Kidney (tissue), 13 donors: ENCODE measurements at regions not wholly inside any gene's neighbourhood (a gene's known extent, or its start where the extent isn't known, plus 50 kb on each side); places are given as distances from the start of the nearest gene placed in this dataset. TPM values are rescaled to one million over a fixed set of nuclear protein-coding genes. Genes with fewer than 3 reads are reported as not detected.

Experiments used
- DNase-seq, 5 donors: peaks; one replicate each; pipeline ENCODE4 v3.0.0-alpha.2; 2013 to 2020
- FAIRE-seq: peaks from 2 replicates; lab custom pipeline; 2012; peaks lifted over from hg19 to GRCh38; lab: Jason Lieb, UNC
- H3K27ac ChIP-seq, 2 donors: one replicate each; pipeline ENCODE4 v1.7.0; 2013; ENCODE audit warnings: low read depth in 2 of 2, low read length in 2 of 2, inconsistent platforms in 1 of 2
- H3K27me3 ChIP-seq: one replicate; pipeline ENCODE4 v1.7.1; 2013; ENCODE audit warnings: low read length, inconsistent platforms; ENCODE audit not compliant: control insufficient read depth, insufficient read depth
- H3K36me3 ChIP-seq, 3 donors: one replicate each; pipeline versions ENCODE4 v1.7.0 to v1.7.1; 2013; ENCODE audit warnings: low read length in 3 of 3, control low read depth in 1 of 3, inconsistent platforms in 1 of 3; ENCODE audit not compliant: insufficient read depth in 3 of 3, control insufficient read depth in 2 of 3
- H3K4me1 ChIP-seq, 3 donors: one replicate each; pipeline versions ENCODE4 v1.7.0 to v1.7.1; 2013; ENCODE audit warnings: low read length in 3 of 3, inconsistent platforms in 1 of 3, low read depth in 1 of 3; ENCODE audit not compliant: control insufficient read depth in 2 of 3, insufficient read depth in 2 of 3
- H3K4me3 ChIP-seq, 3 donors: one replicate each; pipeline versions ENCODE4 v1.7.0 to v1.8.1; 2013; ENCODE audit warnings: low read length in 3 of 3, control low read depth in 1 of 3, inconsistent platforms in 1 of 3
- H3K9ac ChIP-seq, 3 donors: one replicate each; pipeline versions ENCODE4 v1.7.0 to v1.7.1; 2013; ENCODE audit warnings: low read length in 3 of 3, control low read depth in 1 of 3, inconsistent platforms in 1 of 3
- H3K9me3 ChIP-seq, 3 donors: one replicate each; pipeline versions ENCODE4 v1.7.0 to v1.7.1; 2013; ENCODE audit warnings: low read length in 3 of 3, control low read depth in 1 of 3, inconsistent platforms in 1 of 3; ENCODE audit not compliant: control insufficient read depth in 2 of 3, insufficient read depth in 1 of 3
- CTCF ChIP-seq: IDR thresholded peaks from 3 replicates; pipeline ENCODE4 v1.5.1; 2012; ENCODE audit warnings: mild to moderate bottlenecking, moderate library complexity, borderline replicate concordance; ENCODE audit not compliant: insufficient read depth; ENCODE audit errors: extremely low read depth
- intact Hi-C: fragments of 100-400 bp; cut with DNase I; formaldehyde crosslinking; loops from one replicate; pipeline ENCODE4 v1.11.1; 2022
- microRNA-seq: library from miRNA; unstranded; fragments of <30 nt; microRNA quantifications from one replicate; pipeline ENCODE4 v1.2.0, GENCODE V29; 2020
- donor health status: control.
- donor health status: control.
- donor health status: control.
- donor health status: control.
- donor health status: control.
- donor health status: DM: yes; HTN: yes; CAD: no.
- donor health status: Normal renal cell carcinoma (clear cell type).

GRCh38 chr11:24421766-24422165 is 75.1 kb upstream of the LUZP2 start:
- no peaks in the 10 kb centered on the region for H3K4me1 ChIP-seq
- H3K27me3 ChIP-seq = no peaks in the 10 kb centered on the region
- no peaks in the 10 kb centered on the region for H3K9me3 ChIP-seq
- H3K27ac ChIP-seq = no peak overlapping the region
- no peak for TF ChIP-seq CTCF
- no peak overlapping the region for H3K9ac ChIP-seq
- intact Hi-C loops = no loop called here
- FAIRE-seq (no peak), DNase-seq (no peak)
- no peaks in the 10 kb centered on the region for H3K36me3 ChIP-seq
- no peak overlapping the region for H3K4me3 ChIP-seq

GRCh38 chr11:24422376-24422775 is 74.5 kb upstream of the LUZP2 start:
- H3K27me3 ChIP-seq = no peaks in the 10 kb centered on the region
- TF ChIP-seq CTCF = no peak
- intact Hi-C loops = no loop called here
- no peak for DNase-seq
- no peak overlapping the region for H3K27ac ChIP-seq
- no peaks in the 10 kb centered on the region for H3K9me3 ChIP-seq
- FAIRE-seq = no peak
- no peak overlapping the region for H3K9ac ChIP-seq
- no peaks in the 10 kb centered on the region for H3K4me1 ChIP-seq
- no peak overlapping the region for H3K4me3 ChIP-seq
- H3K36me3 ChIP-seq = no peaks in the 10 kb centered on the region

- H3K27me3 ChIP-seq = no peaks in the 10 kb centered on the region
- TF ChIP-seq CTCF = no peak
- intact Hi-C loops = no loop called here
- H3K27ac ChIP-seq = no peak overlapping the region
- H3K4me1 ChIP-seq = no peaks in the 10 kb centered on the region
- H3K36me3 ChIP-seq = no peaks in the 10 kb centered on the region
- no peak overlapping the region for H3K9ac ChIP-seq
- no peak overlapping the region for H3K4me3 ChIP-seq
- H3K9me3 ChIP-seq = no peaks in the 10 kb centered on the region
- DNase-seq (no peak), FAIRE-seq (no peak)
These were observed 59.7 kb upstream of the LUZP2 start for GRCh38 chr11:24437123-24437522.

Small RNAs in the stretch of these regions (microRNA-seq; reads per million reads assigned to microRNA genes)
- not detected for gene MIR8054
